ENCODE measurements at regions not wholly inside any gene's neighbourhood (a gene's known extent, or its start where the extent isn't known, plus 50 kb on each side); places are given as distances from the start of the nearest gene placed in this dataset.
"Not testable (repeated sequence)": the region's sequence is repeated elsewhere in the genome, so short reads cannot be mapped to it uniquely, and the experiment has no call there.

GRCh38 chr1:149369081-149369480 lies 105.8 kb upstream of the NBPF19 start:
- H3K9me3 ChIP-seq; H3K4me1 ChIP-seq; H3K27me3 ChIP-seq; DNase-seq; H3K27ac ChIP-seq; H3K36me3 ChIP-seq (ENCODE audit: low read depth, missing control alignments); H3K4me3 ChIP-seq; intact Hi-C loops (cut with DNase I; ENCODE audit: low total_unique reads): not testable (repeated sequence)
- WGBS, 2 donors: no CpG with 5 or more reads among the region's 1 CpG

GRCh38 chr1:149371955-149372354 lies 102.9 kb upstream of the NBPF19 start:
- intact Hi-C loops (cut with DNase I; ENCODE audit: low total_unique reads); H3K27ac ChIP-seq; H3K27me3 ChIP-seq; H3K4me3 ChIP-seq; H3K36me3 ChIP-seq (ENCODE audit: low read depth, missing control alignments); H3K4me1 ChIP-seq; DNase-seq; H3K9me3 ChIP-seq: not testable (repeated sequence)
- WGBS, 2 donors: 60% methylated on average over 1 of the region's 4 CpGs; no CpG with 5 or more reads in 1 of the 2 donors

- H3K27ac ChIP-seq; H3K27me3 ChIP-seq; H3K4me1 ChIP-seq; H3K9me3 ChIP-seq; intact Hi-C loops (cut with DNase I; ENCODE audit: low total_unique reads); H3K36me3 ChIP-seq (ENCODE audit: low read depth, missing control alignments); H3K4me3 ChIP-seq; DNase-seq: not testable (repeated sequence)
- WGBS, 2 donors: 75 to 83% methylated on average over 1 to 2 of the region's 3 CpGs
These were observed 96.4 kb upstream of the NBPF19 start for GRCh38 chr1:149378462-149378861.

GRCh38 chr1:149390173-149390926 lies 84.5 kb upstream of the NBPF19 start:
- H3K36me3 ChIP-seq (ENCODE audit: low read depth, missing control alignments); H3K9me3 ChIP-seq; intact Hi-C loops (cut with DNase I; ENCODE audit: low total_unique reads); H3K4me1 ChIP-seq; H3K27me3 ChIP-seq: not testable (repeated sequence)
- WGBS, 2 donors: no CpG with 5 or more reads among the region's 69 CpGs
- Histone ChIP-seq H3K27ac (peak overlapping the region in 1 of 2 donors; percentile 69), H3K4me3 (peak overlapping the region; percentile 43 to 54)
- peak; percentile 88 for DNase-seq
- TF ChIP-seq POLR2A (IDR thresholded peaks at IDR 0.05): peak; percentile 39

- H3K4me1 ChIP-seq; intact Hi-C loops (cut with DNase I; ENCODE audit: low total_unique reads); DNase-seq; H3K27ac ChIP-seq; H3K9me3 ChIP-seq; H3K36me3 ChIP-seq (ENCODE audit: low read depth, missing control alignments); H3K27me3 ChIP-seq: not testable (repeated sequence)
- WGBS, 2 donors: no CpG with 5 or more reads among the region's 43 CpGs
- peak overlapping the region in 1 of 2 donors; percentile 54 for H3K4me3 ChIP-seq
These were observed 83.9 kb upstream of the NBPF19 start for GRCh38 chr1:149390931-149391330.

- 91 to 100% methylated on average over 2 of the region's 2 CpGs for WGBS, 2 donors
- H3K27ac ChIP-seq; H3K9me3 ChIP-seq; H3K36me3 ChIP-seq (ENCODE audit: low read depth, missing control alignments); H3K27me3 ChIP-seq; H3K4me1 ChIP-seq; DNase-seq; H3K4me3 ChIP-seq; intact Hi-C loops (cut with DNase I; ENCODE audit: low total_unique reads): not testable (repeated sequence)
These were observed 79.0 kb upstream of the NBPF19 start for GRCh38 chr1:149395802-149396201.

- H3K4me1 ChIP-seq; H3K4me3 ChIP-seq; H3K27ac ChIP-seq; H3K27me3 ChIP-seq; intact Hi-C loops (cut with DNase I; ENCODE audit: low total_unique reads); H3K36me3 ChIP-seq (ENCODE audit: low read depth, missing control alignments); H3K9me3 ChIP-seq; DNase-seq: not testable (repeated sequence)
- 65 to 84% methylated on average over 5 to 6 of the region's 6 CpGs for WGBS, 2 donors
These were observed 76.3 kb upstream of the NBPF19 start for GRCh38 chr1:149398527-149398926.

GRCh38 chr1:149408404-149408803 lies 66.4 kb upstream of the NBPF19 start:
- H3K36me3 ChIP-seq (ENCODE audit: low read depth, missing control alignments); H3K27ac ChIP-seq; H3K27me3 ChIP-seq; intact Hi-C loops (cut with DNase I; ENCODE audit: low total_unique reads); H3K4me1 ChIP-seq; H3K9me3 ChIP-seq; H3K4me3 ChIP-seq; DNase-seq: not testable (repeated sequence)

- WGBS, 2 donors: no CpG with 5 or more reads among the region's 1 CpG
These were observed 59.5 kb upstream of the NBPF19 start for GRCh38 chr1:149415373-149415772.

GRCh38 chr1:149418782-149419181 lies 56.1 kb upstream of the NBPF19 start:
- H3K4me3 ChIP-seq; DNase-seq; H3K36me3 ChIP-seq (ENCODE audit: low read depth, missing control alignments); H3K27me3 ChIP-seq; H3K27ac ChIP-seq; H3K9me3 ChIP-seq; intact Hi-C loops (cut with DNase I; ENCODE audit: low total_unique reads); H3K4me1 ChIP-seq: not testable (repeated sequence)
- WGBS, 2 donors: 90 to 100% methylated on average over 3 of the region's 3 CpGs

More at GRCh38 chr1:149415373-149415772, 59.5 kb upstream of the NBPF19 start:
- intact Hi-C loops (cut with DNase I; ENCODE audit: low total_unique reads); DNase-seq; H3K4me1 ChIP-seq; H3K27me3 ChIP-seq; H3K9me3 ChIP-seq; H3K36me3 ChIP-seq (ENCODE audit: low read depth, missing control alignments); H3K4me3 ChIP-seq; H3K27ac ChIP-seq: not testable (repeated sequence)

- H3K4me1 ChIP-seq; H3K27ac ChIP-seq; DNase-seq; H3K27me3 ChIP-seq; intact Hi-C loops (cut with DNase I; ENCODE audit: low total_unique reads); H3K4me3 ChIP-seq; H3K36me3 ChIP-seq (ENCODE audit: low read depth, missing control alignments); H3K9me3 ChIP-seq: not testable (repeated sequence)
- 45 to 68% methylated on average over 5 of the region's 5 CpGs for WGBS, 2 donors
These were observed 51.7 kb upstream of the NBPF19 start for GRCh38 chr1:149423122-149423521.
